ENCODE measurements at regions not wholly inside any gene's neighbourhood (a gene's known extent, or its start where the extent isn't known, plus 50 kb on each side); places are given as distances from the start of the nearest gene placed in this dataset.
"Not testable (repeated sequence)": the region's sequence is repeated elsewhere in the genome, so short reads cannot be mapped to it uniquely, and the experiment has no call there.

GRCh38 chr7:91503934-91504555 is 239.8 kb downstream of the FZD1 start:
- ATAC-seq: peak; percentile 84

GRCh38 chr7:91504919-91505318 is 240.7 kb downstream of the FZD1 start:
- no peak for ATAC-seq
- DNase-seq (ENCODE audit: low spot score): no peak
- intact Hi-C loops (cut with DNase I): no loop called here

More at GRCh38 chr7:91503934-91504555, 239.8 kb downstream of the FZD1 start:
- intact Hi-C loops (cut with DNase I): no loop called here
- no peak for DNase-seq (ENCODE audit: low spot score)

- ATAC-seq; intact Hi-C loops (cut with DNase I); DNase-seq (ENCODE audit: low spot score): not testable (repeated sequence)
These were observed 242.7 kb downstream of the FZD1 start for GRCh38 chr7:91506966-91507365.

- ATAC-seq; intact Hi-C loops (cut with DNase I); DNase-seq (ENCODE audit: low spot score): not testable (repeated sequence)
These were observed 247.6 kb downstream of the FZD1 start for GRCh38 chr7:91511861-91512260.

- no peak for ATAC-seq
- no peak for DNase-seq (ENCODE audit: low spot score)
- intact Hi-C loops (cut with DNase I): no loop called here
These were observed 248.7 kb downstream of the FZD1 start for GRCh38 chr7:91512958-91513357.

GRCh38 chr7:91514591-91514990 is 250.4 kb downstream of the FZD1 start:
- intact Hi-C loops (cut with DNase I): no loop called here
- ATAC-seq (no peak), DNase-seq (ENCODE audit: low spot score) (no peak)

GRCh38 chr7:91515961-91516360 is 251.7 kb downstream of the FZD1 start:
- intact Hi-C loops (cut with DNase I): no loop called here
- ATAC-seq: no peak
- DNase-seq (ENCODE audit: low spot score): no peak

GRCh38 chr7:91517201-91517785 is 253.1 kb downstream of the FZD1 start:
- ATAC-seq (no peak), DNase-seq (ENCODE audit: low spot score) (no peak)
- intact Hi-C loops (cut with DNase I): no loop called here

GRCh38 chr7:91518058-91518457 is 253.8 kb downstream of the FZD1 start:
- ATAC-seq (no peak), DNase-seq (ENCODE audit: low spot score) (no peak)
- intact Hi-C loops (cut with DNase I): no loop called here

- intact Hi-C loops (cut with DNase I): no loop called here
- DNase-seq (ENCODE audit: low spot score) (no peak), ATAC-seq (peak; percentile 68)
These were observed 255.3 kb downstream of the FZD1 start for GRCh38 chr7:91519241-91520158.

GRCh38 chr7:91520645-91521044 is 256.4 kb downstream of the FZD1 start:
- no peak for ATAC-seq
- intact Hi-C loops (cut with DNase I): no loop called here
- no peak for DNase-seq (ENCODE audit: low spot score)

GRCh38 chr7:91526404-91526803 is 262.2 kb downstream of the FZD1 start:
- intact Hi-C loops (cut with DNase I): no loop called here
- no peak for DNase-seq (ENCODE audit: low spot score)
- no peak for ATAC-seq

- intact Hi-C loops (cut with DNase I): no loop called here
- ATAC-seq: no peak
- DNase-seq (ENCODE audit: low spot score): no peak
These were observed 263.2 kb downstream of the FZD1 start for GRCh38 chr7:91527460-91527859.

- ATAC-seq (no peak), DNase-seq (ENCODE audit: low spot score) (no peak)
- intact Hi-C loops (cut with DNase I): no loop called here
These were observed 269.8 kb downstream of the FZD1 start for GRCh38 chr7:91533996-91534395.

GRCh38 chr7:91537260-91538152 is 273.3 kb downstream of the FZD1 start:
- no peak for DNase-seq (ENCODE audit: low spot score)
- intact Hi-C loops (cut with DNase I): no loop called here
- peak; percentile 10 for ATAC-seq

GRCh38 chr7:91541641-91542040 is 277.4 kb downstream of the FZD1 start:
- no peak for ATAC-seq
- DNase-seq (ENCODE audit: low spot score): no peak
- intact Hi-C loops (cut with DNase I): no loop called here

GRCh38 chr7:91543646-91544045 is 279.4 kb downstream of the FZD1 start:
- DNase-seq (ENCODE audit: low spot score) (no peak), ATAC-seq (no peak)
- intact Hi-C loops (cut with DNase I): no loop called here

- DNase-seq (ENCODE audit: low spot score) (no peak), ATAC-seq (no peak)
- intact Hi-C loops (cut with DNase I): no loop called here
These were observed 285.6 kb downstream of the FZD1 start for GRCh38 chr7:91549878-91550277.

- DNase-seq (ENCODE audit: low spot score) (no peak), ATAC-seq (no peak)
- intact Hi-C loops (cut with DNase I): no loop called here
These were observed 286.7 kb downstream of the FZD1 start for GRCh38 chr7:91550931-91551330.
